NCI-H226 (cell line): ENCODE measurements at regions not wholly inside any gene's neighbourhood (a gene's known extent, or its start where the extent isn't known, plus 50 kb on each side); places are given as distances from the start of the nearest gene placed in this dataset.

Experiments
- DNase-seq: peaks from one replicate; pipeline ENCODE4 v3.0.0-alpha.2; 2015

- DNase-seq = no peak
Measured at GRCh38 chr6:14912226-14912625, 333.6 kb upstream of the JARID2 start.

- no peak for DNase-seq
Measured at GRCh38 chr6:14912706-14913105, 333.2 kb upstream of the JARID2 start.

DNA sequence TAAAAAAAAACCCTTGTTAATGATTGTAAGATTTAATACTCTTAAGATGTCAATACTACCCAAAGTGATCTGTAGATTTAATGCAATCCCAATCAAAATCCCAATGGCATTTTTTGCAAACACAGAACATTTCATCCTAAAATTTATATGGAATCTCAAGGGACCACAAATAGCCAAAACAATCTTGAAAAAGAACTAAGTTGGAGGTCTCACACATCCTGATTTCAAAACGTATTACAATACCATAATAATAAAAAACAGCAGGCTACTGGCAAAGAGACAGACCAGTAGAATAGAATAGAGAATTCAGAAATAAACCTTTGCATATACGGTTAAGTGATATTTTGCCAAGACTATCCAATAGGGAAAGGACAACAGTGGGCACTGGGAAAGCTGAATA is 331.9 kb upstream of the JARID2 start:
- DNase-seq = no peak

DNA sequence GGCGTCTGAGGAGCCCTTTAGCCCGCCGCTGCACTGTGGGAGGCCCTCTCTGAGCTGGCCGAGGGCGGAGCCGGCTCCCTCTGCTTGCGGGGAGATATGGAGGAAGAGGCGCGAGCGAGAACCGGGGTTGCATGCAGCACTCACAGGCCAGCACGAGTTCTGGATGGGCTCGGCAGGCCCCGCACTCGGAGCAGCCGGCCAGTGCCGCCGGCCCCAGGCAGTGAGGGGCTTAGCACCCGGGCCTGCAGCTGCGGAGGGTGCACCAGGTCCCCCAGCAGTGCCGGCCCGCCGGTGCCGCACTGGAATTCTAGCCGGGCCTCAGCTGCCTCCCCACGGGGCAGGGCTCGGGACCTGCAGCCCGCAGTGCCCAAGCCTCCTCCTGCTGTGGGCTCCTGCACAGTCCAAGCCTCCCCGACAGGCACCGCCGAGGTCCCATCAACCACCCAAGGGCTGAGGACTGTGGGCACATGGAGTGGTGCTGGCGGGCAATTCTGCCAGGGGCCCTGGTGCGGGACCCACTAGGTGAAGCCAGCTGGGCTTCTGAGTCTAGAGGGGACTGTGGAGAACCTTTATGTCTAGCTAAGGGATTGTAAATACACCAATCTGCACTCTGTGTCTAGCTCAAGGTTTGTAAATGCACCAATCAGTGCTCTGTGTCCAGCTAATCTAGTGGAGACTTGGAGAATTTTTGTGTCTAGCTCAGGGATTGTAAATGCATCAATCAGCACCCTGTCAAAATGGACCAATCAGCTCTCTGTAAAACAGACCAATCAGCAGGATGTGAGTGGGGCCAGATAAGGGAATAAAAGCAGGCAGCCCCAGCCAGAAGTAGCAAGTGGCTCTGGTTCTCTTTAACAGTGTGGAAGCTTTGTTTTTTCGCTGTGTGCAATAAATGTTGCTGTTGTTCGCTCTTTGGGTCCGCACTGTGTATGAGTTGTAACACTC is 329.7 kb upstream of the JARID2 start:
- DNase-seq = no peak

DNA sequence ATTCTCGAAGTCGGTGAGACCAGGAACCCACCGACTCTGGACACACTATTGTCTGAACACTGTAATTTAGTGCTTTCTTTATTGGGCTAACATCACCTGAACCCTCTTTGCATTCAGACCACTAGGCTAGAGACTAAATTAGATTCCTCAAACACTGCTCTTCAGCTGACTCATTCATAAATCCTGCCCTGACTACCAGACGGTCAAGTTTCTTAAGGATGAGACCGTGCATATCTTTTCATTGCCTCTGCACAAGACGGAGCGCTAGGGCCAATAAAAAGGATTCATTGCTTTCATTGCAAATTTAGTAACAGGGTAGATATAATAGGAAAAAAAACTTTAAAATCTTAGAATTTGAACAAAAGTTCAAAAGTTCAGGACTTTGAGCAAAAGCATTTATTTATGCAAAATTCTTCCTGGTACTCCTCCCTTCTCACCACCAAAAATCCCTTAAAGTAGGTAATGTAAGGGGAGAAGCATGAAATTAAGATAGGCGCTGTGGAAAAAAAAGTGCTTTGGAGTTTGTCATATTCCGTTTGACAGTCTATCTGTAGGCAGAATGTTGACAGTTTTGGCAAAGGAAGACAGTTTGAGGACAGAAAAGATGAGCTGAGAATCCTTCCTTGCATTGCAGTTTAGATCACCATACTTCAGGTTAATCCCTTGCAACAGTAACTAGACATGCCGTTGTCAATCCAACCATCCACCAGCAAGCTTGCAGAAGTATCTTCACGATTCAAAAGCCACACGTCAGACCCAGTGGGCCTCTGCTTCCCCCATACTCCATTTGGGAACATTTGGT is 328.6 kb upstream of the JARID2 start:
- DNase-seq = no peak

- DNase-seq = no peak
Measured at GRCh38 chr6:14918200-14918907, 327.5 kb upstream of the JARID2 start.

DNA sequence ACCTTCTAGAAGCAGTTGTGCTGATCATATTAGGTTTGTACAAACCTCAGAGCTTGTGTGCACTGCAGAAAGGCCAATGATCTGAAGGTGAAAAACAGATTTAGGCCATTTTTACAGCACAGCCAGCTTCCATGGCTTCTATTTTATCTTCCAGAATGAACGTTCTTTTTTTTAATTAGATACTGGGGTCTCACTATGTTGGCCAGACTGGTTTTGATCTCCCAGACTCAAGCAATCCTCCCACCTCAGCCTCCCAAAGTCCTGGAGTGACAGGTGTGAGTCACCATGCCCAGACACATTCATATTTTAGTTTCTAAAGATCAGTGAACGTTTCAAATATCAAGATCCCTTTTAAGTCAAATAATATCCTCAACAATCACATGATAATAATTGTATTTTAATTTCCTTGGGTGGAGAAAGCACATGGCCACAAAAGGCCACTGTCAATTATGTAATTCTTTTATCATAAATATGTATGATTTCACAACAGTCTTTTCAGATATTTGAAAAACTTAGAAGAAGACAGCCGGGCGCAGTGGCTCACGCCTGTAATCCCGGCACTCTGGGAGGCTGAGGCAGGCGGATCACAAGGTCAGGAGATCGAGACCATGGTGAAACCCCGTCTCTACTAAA is 326.7 kb upstream of the JARID2 start:
- DNase-seq = no peak

- no peak for DNase-seq
Measured at GRCh38 chr6:14920276-14920675, 325.6 kb upstream of the JARID2 start.

DNA sequence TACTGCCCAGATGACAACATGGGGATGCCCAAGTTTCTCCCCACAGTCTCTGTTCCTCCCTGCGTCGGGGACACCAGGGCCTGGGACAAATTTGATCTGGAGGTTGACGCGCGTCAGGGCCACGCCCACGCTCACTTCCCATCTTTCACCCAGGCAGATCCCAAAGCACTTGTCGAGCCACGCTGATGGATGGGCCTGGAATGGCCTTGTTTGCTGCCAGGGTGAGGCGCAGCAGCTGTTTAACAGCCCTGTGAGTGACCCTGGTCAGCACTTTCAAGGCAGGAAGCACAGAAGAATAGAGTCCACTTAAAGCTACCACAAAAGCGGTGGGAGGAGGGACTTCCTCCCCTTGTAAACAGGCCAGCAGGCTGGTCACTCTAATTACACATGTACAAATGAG is 324.7 kb upstream of the JARID2 start:
- no peak for DNase-seq

DNA sequence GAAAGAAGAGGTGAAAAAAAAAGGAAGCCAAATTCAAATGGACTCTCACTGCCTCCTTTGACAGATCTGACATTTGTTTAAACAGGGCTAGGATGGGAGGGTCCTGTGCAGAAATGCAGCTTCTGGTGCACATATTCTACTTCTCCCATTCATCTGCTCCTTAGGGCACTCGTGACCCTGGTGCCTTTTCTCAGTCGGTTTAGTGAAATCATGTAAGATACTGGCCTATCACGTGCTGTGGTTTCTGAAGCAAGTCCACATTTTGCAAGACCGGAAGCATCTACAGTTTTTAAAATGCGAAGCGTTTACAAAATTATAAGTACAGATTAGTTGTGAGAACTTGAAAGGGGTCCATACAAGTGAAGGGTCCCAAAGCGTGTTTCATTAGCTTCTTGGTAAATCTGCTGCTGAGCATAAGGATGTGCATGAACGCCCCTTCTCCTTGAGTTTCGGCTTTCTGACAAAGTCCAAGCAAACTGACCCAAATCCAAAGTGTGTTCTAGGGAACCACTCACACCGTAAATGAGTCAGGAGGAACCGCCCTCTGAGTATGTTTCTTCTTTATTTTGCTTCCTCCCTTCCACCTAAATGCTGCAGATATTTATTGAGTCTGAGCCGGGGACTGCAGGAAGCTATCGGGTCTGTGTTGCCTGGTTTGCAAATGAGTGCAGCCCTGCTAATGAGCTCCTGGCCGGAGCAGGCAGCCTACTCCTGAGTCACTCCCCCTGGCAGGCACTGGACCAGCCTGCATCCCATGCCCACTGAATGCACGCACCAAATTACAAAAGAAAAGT is 323.8 kb upstream of the JARID2 start:
- no peak for DNase-seq

- DNase-seq = no peak
Measured at GRCh38 chr6:14922706-14923460, 323.0 kb upstream of the JARID2 start.

- DNase-seq = no peak
Measured at GRCh38 chr6:14924126-14925024, 321.5 kb upstream of the JARID2 start.

- DNase-seq = no peak
Measured at GRCh38 chr6:14925025-14925698, 320.7 kb upstream of the JARID2 start.

DNA sequence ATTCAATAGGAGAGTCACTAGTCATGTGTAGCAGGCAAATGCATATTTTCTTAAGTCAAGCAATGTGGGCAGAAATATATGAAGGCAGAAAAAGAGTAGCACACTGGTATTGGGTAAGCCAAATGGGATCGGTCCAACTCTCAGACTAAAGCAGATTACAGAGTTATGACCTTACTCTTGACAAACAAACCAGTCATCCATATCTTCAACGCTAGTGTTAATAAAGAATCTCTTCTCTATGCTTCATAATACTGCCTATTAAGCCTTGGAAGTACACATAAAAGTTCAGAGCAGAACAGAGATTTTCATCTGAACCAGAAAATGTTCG is 320.2 kb upstream of the JARID2 start:
- no peak for DNase-seq

- no peak for DNase-seq
Measured at GRCh38 chr6:14927398-14927797, 318.5 kb upstream of the JARID2 start.

DNA sequence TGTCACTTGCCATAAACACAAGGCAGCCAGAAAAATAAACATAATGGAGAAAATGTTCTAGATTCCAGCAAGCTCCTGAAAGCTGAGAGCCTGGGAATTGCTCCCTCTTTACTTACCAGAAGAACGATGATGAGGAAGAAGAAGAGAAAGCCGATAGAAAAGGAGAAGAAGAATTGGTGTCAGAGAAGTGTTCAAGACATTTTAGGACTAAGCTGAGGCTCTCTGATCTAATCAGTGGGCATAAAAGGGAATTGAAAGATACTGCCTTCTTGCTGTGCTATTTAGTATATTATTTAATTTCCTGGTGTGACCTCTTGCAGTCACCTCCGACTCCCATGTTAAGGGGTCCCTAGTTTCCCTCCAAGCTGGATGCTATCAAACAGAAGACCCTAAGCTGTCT is 316.6 kb upstream of the JARID2 start:
- no peak for DNase-seq

GRCh38 chr6:14930366-14930989 is 315.4 kb upstream of the JARID2 start:
- no peak for DNase-seq

DNA sequence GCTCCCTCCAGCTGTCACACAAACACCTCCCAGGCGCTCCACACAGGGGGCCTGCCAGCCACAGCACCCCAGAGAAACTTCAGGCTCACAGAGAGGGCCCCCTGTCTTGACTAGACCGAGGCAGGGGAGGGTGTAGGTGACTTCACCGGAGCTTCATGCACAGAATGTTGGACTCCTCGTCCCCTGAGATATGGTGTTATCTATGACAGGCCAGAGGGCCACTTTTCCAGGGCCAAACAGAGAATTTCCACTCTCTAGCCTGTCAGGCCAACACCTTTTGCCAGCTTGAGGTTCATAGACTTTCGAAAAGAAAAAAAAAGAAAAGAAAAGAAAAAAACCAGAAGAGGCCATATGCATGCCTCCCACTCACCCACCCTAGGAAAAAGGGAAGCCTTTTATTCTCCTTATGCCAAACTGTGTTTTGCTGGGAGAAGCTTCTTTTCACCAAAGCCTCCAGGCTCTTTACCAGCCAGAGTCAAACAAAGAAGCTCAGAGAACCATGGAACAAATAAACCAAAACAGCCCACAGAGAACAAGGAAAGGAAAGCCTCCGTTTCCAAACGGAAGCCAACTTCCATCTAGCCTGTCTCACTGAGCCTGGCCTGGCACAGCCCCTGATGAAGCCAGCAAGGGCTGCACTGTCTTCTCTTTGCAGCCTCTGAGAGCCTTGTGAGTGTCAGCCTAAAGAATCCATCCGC is 313.2 kb upstream of the JARID2 start:
- no peak for DNase-seq

DNA sequence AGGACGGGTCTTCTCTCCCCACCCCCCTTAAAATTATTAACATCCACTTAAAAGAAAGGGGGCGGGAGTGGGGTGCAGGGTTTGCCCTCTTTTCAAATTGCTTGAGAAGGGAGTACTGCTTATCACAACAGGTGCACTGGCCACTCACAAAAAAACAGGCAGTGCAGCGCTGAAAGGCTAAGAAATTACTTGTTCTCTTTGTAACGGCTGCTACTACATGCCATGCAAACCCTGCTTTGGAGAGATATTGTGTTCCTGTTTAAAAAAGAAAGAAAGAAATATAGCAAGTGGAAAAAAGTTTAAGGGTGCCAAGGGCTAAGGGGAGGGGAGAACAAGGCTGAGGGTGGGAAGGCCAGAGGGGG is 312.7 kb upstream of the JARID2 start:
- DNase-seq = no peak
